ENCODE measurements at regions not wholly inside any gene's neighbourhood (a gene's known extent, or its start where the extent isn't known, plus 50 kb on each side); places are given as distances from the start of the nearest gene placed in this dataset.
"Not testable (repeated sequence)": the region's sequence is repeated elsewhere in the genome, so short reads cannot be mapped to it uniquely, and the experiment has no call there.

- no peak overlapping the region for H3K4me3 ChIP-seq
Measured at GRCh38 chr7:17101207-17101696, 197.2 kb upstream of the AHR start.

GRCh38 chr7:17103170-17103569, 195.3 kb upstream of the AHR start:
- Histone ChIP-seq H3K27ac (no peak overlapping the region), H3K27me3 (replicated peaks) (no peaks in the 10 kb centered on the region), H3K4me3 (no peak overlapping the region), H3K4me1 (replicated peaks) (peaks cover 17% of the 10 kb centered on the region), H3K36me3 (no peaks in the 10 kb centered on the region), H3K9me3 (replicated peaks) (no peaks in the 10 kb centered on the region)
- DNase-seq (ENCODE audit: low read depth in 1 of 2, low spot score in 2 of 2), result no peak

More at GRCh38 chr7:17101207-17101696, 197.2 kb upstream of the AHR start:
- H3K36me3 ChIP-seq, result no peaks in the 10 kb centered on the region
- H3K9me3 ChIP-seq (replicated peaks), result no peaks in the 10 kb centered on the region
- H3K27ac ChIP-seq, result no peak overlapping the region
- peaks cover 17% of the 10 kb centered on the region for H3K4me1 ChIP-seq (replicated peaks)
- no peak for DNase-seq (ENCODE audit: low read depth in 1 of 2, low spot score in 2 of 2)
- H3K27me3 ChIP-seq (replicated peaks), result no peaks in the 10 kb centered on the region

- DNase-seq (ENCODE audit: low read depth in 1 of 2, low spot score in 2 of 2), result no peak
- H3K4me3 ChIP-seq, result no peak overlapping the region
- peaks cover 18% of the 10 kb centered on the region for H3K4me1 ChIP-seq (replicated peaks)
- no peak overlapping the region for H3K27ac ChIP-seq
- no peaks in the 10 kb centered on the region for H3K36me3 ChIP-seq
- no peaks in the 10 kb centered on the region for H3K27me3 ChIP-seq (replicated peaks)
- H3K9me3 ChIP-seq (replicated peaks), result no peaks in the 10 kb centered on the region
Measured at GRCh38 chr7:17103984-17104383, 194.5 kb upstream of the AHR start.

- Histone ChIP-seq H3K36me3 (no peaks in the 10 kb centered on the region), H3K4me1 (replicated peaks) (peaks cover 18% of the 10 kb centered on the region), H3K27ac (no peak overlapping the region), H3K27me3 (replicated peaks) (no peaks in the 10 kb centered on the region), H3K9me3 (replicated peaks) (no peaks in the 10 kb centered on the region), H3K4me3 (no peak overlapping the region)
- DNase-seq (ENCODE audit: low read depth in 1 of 2, low spot score in 2 of 2), result no peak
Measured at GRCh38 chr7:17104419-17104818, 194.0 kb upstream of the AHR start.

- Histone ChIP-seq H3K27ac (no peak overlapping the region), H3K4me3 (no peak overlapping the region), H3K4me1 (replicated peaks) (peaks cover 17% of the 10 kb centered on the region), H3K27me3 (replicated peaks) (no peaks in the 10 kb centered on the region), H3K36me3 (no peaks in the 10 kb centered on the region), H3K9me3 (replicated peaks) (no peaks in the 10 kb centered on the region)
- no peak for DNase-seq (ENCODE audit: low read depth in 1 of 2, low spot score in 2 of 2)
Measured at GRCh38 chr7:17105701-17106100, 192.8 kb upstream of the AHR start.

GRCh38 chr7:17108049-17108584, 190.3 kb upstream of the AHR start:
- H3K4me1 ChIP-seq (replicated peaks), result peaks cover 17% of the 10 kb centered on the region
- no peaks in the 10 kb centered on the region for H3K27me3 ChIP-seq (replicated peaks)
- no peak for DNase-seq (ENCODE audit: low read depth in 1 of 2, low spot score in 2 of 2)
- H3K36me3 ChIP-seq, result no peaks in the 10 kb centered on the region
- no peak overlapping the region for H3K27ac ChIP-seq
- no peak overlapping the region for H3K4me3 ChIP-seq
- no peaks in the 10 kb centered on the region for H3K9me3 ChIP-seq (replicated peaks)

- peaks cover 17% of the 10 kb centered on the region for H3K4me1 ChIP-seq (replicated peaks)
- no peak overlapping the region for H3K4me3 ChIP-seq
- no peaks in the 10 kb centered on the region for H3K27me3 ChIP-seq (replicated peaks)
- no peak overlapping the region for H3K27ac ChIP-seq
- no peaks in the 10 kb centered on the region for H3K9me3 ChIP-seq (replicated peaks)
- DNase-seq (ENCODE audit: low read depth in 1 of 2, low spot score in 2 of 2), result peak in 1 of 2 experiments; percentile 49
- no peaks in the 10 kb centered on the region for H3K36me3 ChIP-seq
Measured at GRCh38 chr7:17109020-17109419, 189.4 kb upstream of the AHR start.

- not testable (repeated sequence) for H3K27ac ChIP-seq; H3K4me1 ChIP-seq (replicated peaks); H3K9me3 ChIP-seq (replicated peaks); H3K36me3 ChIP-seq; H3K4me3 ChIP-seq; DNase-seq (ENCODE audit: low read depth in 1 of 2, low spot score in 2 of 2); H3K27me3 ChIP-seq (replicated peaks)
Measured at GRCh38 chr7:17113770-17114169, 184.7 kb upstream of the AHR start.

- Histone ChIP-seq H3K4me1 (replicated peaks) (peaks cover 4% of the 10 kb centered on the region; the same call in 1 of the 2 replicates), H3K27me3 (replicated peaks) (no peaks in the 10 kb centered on the region), H3K27ac (no peak overlapping the region), H3K9me3 (replicated peaks) (no peaks in the 10 kb centered on the region), H3K36me3 (no peaks in the 10 kb centered on the region), H3K4me3 (no peak overlapping the region)
- DNase-seq (ENCODE audit: low read depth in 1 of 2, low spot score in 2 of 2), result no peak
Measured at GRCh38 chr7:17118412-17118811, 180.0 kb upstream of the AHR start.

GRCh38 chr7:17120756-17121155, 177.7 kb upstream of the AHR start:
- no peak for DNase-seq (ENCODE audit: low read depth in 1 of 2, low spot score in 2 of 2)
- Histone ChIP-seq H3K36me3 (no peaks in the 10 kb centered on the region), H3K4me3 (no peak overlapping the region), H3K4me1 (replicated peaks) (peaks cover 4% of the 10 kb centered on the region; the same call in 1 of the 2 replicates), H3K9me3 (replicated peaks) (no peaks in the 10 kb centered on the region), H3K27ac (no peak overlapping the region), H3K27me3 (replicated peaks) (no peaks in the 10 kb centered on the region)

- Histone ChIP-seq H3K27me3 (replicated peaks) (no peaks in the 10 kb centered on the region), H3K4me3 (no peak overlapping the region), H3K27ac (no peak overlapping the region), H3K36me3 (no peaks in the 10 kb centered on the region), H3K9me3 (replicated peaks) (no peaks in the 10 kb centered on the region), H3K4me1 (replicated peaks) (peaks cover 4% of the 10 kb centered on the region; the same call in 1 of the 2 replicates)
- no peak for DNase-seq (ENCODE audit: low read depth in 1 of 2, low spot score in 2 of 2)
Measured at GRCh38 chr7:17121671-17122070, 176.8 kb upstream of the AHR start.

- no peaks in the 10 kb centered on the region for H3K27me3 ChIP-seq (replicated peaks)
- H3K36me3 ChIP-seq, result no peaks in the 10 kb centered on the region
- H3K9me3 ChIP-seq (replicated peaks), result no peaks in the 10 kb centered on the region
- DNase-seq (ENCODE audit: low read depth in 1 of 2, low spot score in 2 of 2), result peak in 1 of 2 experiments; percentile 10
- H3K4me3 ChIP-seq, result no peak overlapping the region
- H3K4me1 ChIP-seq (replicated peaks), result peaks cover 4% of the 10 kb centered on the region; the same call in 1 of the 2 replicates
- H3K27ac ChIP-seq, result no peak overlapping the region
Measured at GRCh38 chr7:17123020-17123419, 175.4 kb upstream of the AHR start.

GRCh38 chr7:17126413-17127268, 171.8 kb upstream of the AHR start:
- Histone ChIP-seq H3K4me3 (no peak overlapping the region), H3K27me3 (replicated peaks) (no peaks in the 10 kb centered on the region), H3K9me3 (replicated peaks) (no peaks in the 10 kb centered on the region), H3K36me3 (no peaks in the 10 kb centered on the region), H3K4me1 (replicated peaks) (peaks cover 4% of the 10 kb centered on the region; the same call in 1 of the 2 replicates), H3K27ac (no peak overlapping the region)
- DNase-seq (ENCODE audit: low read depth in 1 of 2, low spot score in 2 of 2), result no peak

GRCh38 chr7:17129218-17129617, 169.2 kb upstream of the AHR start:
- H3K4me3 ChIP-seq, result no peak overlapping the region
- H3K36me3 ChIP-seq, result no peaks in the 10 kb centered on the region
- no peaks in the 10 kb centered on the region for H3K9me3 ChIP-seq (replicated peaks)

More at GRCh38 chr7:17129218-17129617, 169.2 kb upstream of the AHR start:
- H3K27me3 ChIP-seq (replicated peaks), result no peaks in the 10 kb centered on the region
- no peaks in the 10 kb centered on the region for H3K4me1 ChIP-seq (replicated peaks)
- DNase-seq (ENCODE audit: low read depth in 1 of 2, low spot score in 2 of 2), result no peak
- H3K27ac ChIP-seq, result no peak overlapping the region
